GM12878 (cell line): ENCODE measurements at regions not wholly inside any gene's neighbourhood (a gene's known extent, or its start where the extent isn't known, plus 50 kb on each side); places are given as distances from the start of the nearest gene placed in this dataset.

Experiments used
- ATAC-seq: fragments of 200-7000 bp; cut with Tn5 transposase; 3 replicates; pipeline ENCODE4 v1.9.1; 2020; ENCODE audit warnings: mild to moderate bottlenecking, moderate library complexity
- BruUV-seq: library from RNA; stranded (reverse); fragments of 400-500 nt; replicated peaks from 2 replicates; lab custom pipeline; 2021; lab: Mats Ljungman, UMichigan
- CTCF ChIA-PET: fragments of 300-600 bp; sonication (Branson Sonifier 250); formaldehyde crosslinking; extraction: SDS; loops from one replicate; lab custom pipeline; 2021; ENCODE audit warnings: inconsistent platforms; lab: Yijun Ruan, JAX
- POLR2A ChIA-PET: fragments of 350-600 bp; formaldehyde crosslinking; extraction: SDS; loops from one replicate; lab custom pipeline; 2021; ENCODE audit warnings: inconsistent platforms; lab: Charles Lee
- RAD21 ChIA-PET: fragments of 300-600 bp; sonication (Branson Sonifier 250); formaldehyde crosslinking; loops from one replicate; lab custom pipeline; 2023; ENCODE audit warnings: antibody characterized with exemption; ENCODE audit not compliant: unreplicated experiment; lab: Charles Lee
- SMC1A ChIA-PET: fragments of 300-600 bp; sonication (Branson Sonifier 250); formaldehyde crosslinking; loops from one replicate; lab custom pipeline; 2023; ENCODE audit not compliant: unreplicated experiment, uncharacterized antibody; lab: Charles Lee
- DNase-seq: peaks from one replicate; pipeline ENCODE4 v3.0.0-alpha.2; 2011; ENCODE audit warnings: low read depth, low spot score
- FAIRE-seq: peaks from 3 replicates; lab custom pipeline; 2011; peaks lifted over from hg19 to GRCh38; lab: Jason Lieb, UNC
- H2AFZ ChIP-seq: 2 replicates; pipeline ENCODE4 v1.6.0; 2011; ENCODE audit warnings: low read depth, low read length, control low read depth; ENCODE audit not compliant: control insufficient read depth
- H3K27ac ChIP-seq: 2 replicates; pipeline ENCODE4 v1.5.1; 2011; ENCODE audit warnings: control low read depth; ENCODE audit not compliant: control insufficient read depth, insufficient read depth
- H3K27me3 ChIP-seq, 2 experiments: replicated peaks in 1 of 2; 2 replicates each; pipeline versions ENCODE4 v1.6.0 to v1.6.1; 2011; ENCODE audit warnings: low read length in 1 of 2; ENCODE audit not compliant: control insufficient read depth in 2 of 2, insufficient read depth in 2 of 2
- H3K36me3 ChIP-seq, 2 experiments: 2 replicates each; pipeline ENCODE4 v1.5.1; 2011; ENCODE audit warnings: low read length in 1 of 2; ENCODE audit not compliant: control insufficient read depth in 2 of 2, insufficient read depth in 2 of 2
- H3K4me1 ChIP-seq: 2 replicates; pipeline ENCODE4 v1.6.1; 2011; ENCODE audit warnings: mild to moderate bottlenecking, low read length, moderate library complexity, mixed read lengths; ENCODE audit not compliant: control insufficient read depth, insufficient read depth
- H3K4me2 ChIP-seq: 2 replicates; pipeline ENCODE4 v1.6.0; 2011; ENCODE audit warnings: control low read depth; ENCODE audit not compliant: control insufficient read depth, insufficient read depth
- H3K4me3 ChIP-seq: fragments of 200-600 bp; sonication (generic); 2 replicates; pipeline ENCODE4 v1.5.1; 2016
- H3K79me2 ChIP-seq: 2 replicates; pipeline ENCODE4 v1.6.0; 2011; ENCODE audit warnings: low read length; ENCODE audit not compliant: control insufficient read depth, insufficient read depth
- H3K9ac ChIP-seq: 2 replicates; pipeline ENCODE4 v1.8.0; 2011; ENCODE audit warnings: low read length, control low read depth, mixed read lengths; ENCODE audit not compliant: control insufficient read depth, insufficient read depth
- H3K9me3 ChIP-seq: replicated peaks from 3 replicates; pipeline ENCODE4 v1.5.1; 2011; ENCODE audit warnings: mild to moderate bottlenecking, low read length; ENCODE audit not compliant: control insufficient read depth, insufficient read depth
- H4K20me1 ChIP-seq: 2 replicates; pipeline ENCODE4 v1.6.0; 2011; ENCODE audit not compliant: control insufficient read depth, insufficient read depth
- FOS ChIP-seq: IDR thresholded peaks from 3 replicates; pipeline ENCODE4 v1.6.1; 2011; ENCODE audit warnings: borderline replicate concordance; ENCODE audit not compliant: insufficient read length; ENCODE audit errors: extremely low read depth
- FOXK2 ChIP-seq: fragments of 450-650 bp; IDR thresholded peaks from 2 replicates; pipeline ENCODE4 v1.6.1; 2017; ENCODE audit warnings: mild to moderate bottlenecking, moderate library complexity
- NR2C1 ChIP-seq: fragments of 450-650 bp; IDR thresholded peaks from 2 replicates; pipeline ENCODE4 v1.6.1; 2017; ENCODE audit warnings: antibody characterized with exemption, mild to moderate bottlenecking, moderate library complexity
- POLR2A ChIP-seq: IDR thresholded peaks from 2 replicates; pipeline ENCODE4 v1.6.1; 2011; ENCODE audit warnings: low read depth, mild to moderate bottlenecking, low read length
- RAD21 ChIP-seq: IDR thresholded peaks from 2 replicates; pipeline ENCODE4 v1.6.1; 2011; ENCODE audit warnings: mild to moderate bottlenecking, low read depth, low read length, moderate library complexity; ENCODE audit not compliant: insufficient read depth
- RFX5 ChIP-seq: IDR thresholded peaks from 2 replicates; pipeline ENCODE4 v1.6.1; 2011; ENCODE audit warnings: low read depth, low read length, improper control_type of control experiment
- TAF1 ChIP-seq: IDR thresholded peaks from 2 replicates; pipeline ENCODE4 v1.6.1; 2011; ENCODE audit warnings: mild to moderate bottlenecking, low read depth, low read length, borderline replicate concordance
- YY1 ChIP-seq: IDR thresholded peaks from 2 replicates; pipeline ENCODE4 v1.6.1; 2011; ENCODE audit warnings: low read depth, mild to moderate bottlenecking, low read length
- WGBS: methylation state at CpG from one replicate; pipeline ENCODE4 v1.1.6; 2016; ENCODE audit warnings: low lambda C conversion rate; ENCODE audit not compliant: insufficient replicate concordance, insufficient coverage; ENCODE audit errors: missing lambda C conversion rate; 5-methylcytosine and 5-hydroxymethylcytosine counted together
- in situ Hi-C: fragments of 300-500 bp; cut with MboI; formaldehyde crosslinking; loops from 9 replicates; pipeline ENCODE4 v1.14.3; 2018; ENCODE audit warnings: mixed read lengths
- intact Hi-C: fragments of 100-400 bp; cut with micrococcal nuclease; formaldehyde crosslinking; loops from one replicate; pipeline ENCODE4 v1.14.2; 2022; ENCODE audit not compliant: unreplicated experiment
- TF ChIP-seq, protein P1 (sequence below): fragments of 450-650 bp; IDR thresholded peaks from 2 replicates; pipeline ENCODE4 v1.6.1; 2018; ENCODE audit warnings: borderline replicate concordance, mild to moderate bottlenecking; ENCODE audit not compliant: partially characterized antibody
- TF ChIP-seq, protein P2 (sequence below): IDR thresholded peaks from 2 replicates; pipeline ENCODE4 v1.6.1; 2012; ENCODE audit warnings: low read depth, low read length, improper control_type of control experiment

DNA sequence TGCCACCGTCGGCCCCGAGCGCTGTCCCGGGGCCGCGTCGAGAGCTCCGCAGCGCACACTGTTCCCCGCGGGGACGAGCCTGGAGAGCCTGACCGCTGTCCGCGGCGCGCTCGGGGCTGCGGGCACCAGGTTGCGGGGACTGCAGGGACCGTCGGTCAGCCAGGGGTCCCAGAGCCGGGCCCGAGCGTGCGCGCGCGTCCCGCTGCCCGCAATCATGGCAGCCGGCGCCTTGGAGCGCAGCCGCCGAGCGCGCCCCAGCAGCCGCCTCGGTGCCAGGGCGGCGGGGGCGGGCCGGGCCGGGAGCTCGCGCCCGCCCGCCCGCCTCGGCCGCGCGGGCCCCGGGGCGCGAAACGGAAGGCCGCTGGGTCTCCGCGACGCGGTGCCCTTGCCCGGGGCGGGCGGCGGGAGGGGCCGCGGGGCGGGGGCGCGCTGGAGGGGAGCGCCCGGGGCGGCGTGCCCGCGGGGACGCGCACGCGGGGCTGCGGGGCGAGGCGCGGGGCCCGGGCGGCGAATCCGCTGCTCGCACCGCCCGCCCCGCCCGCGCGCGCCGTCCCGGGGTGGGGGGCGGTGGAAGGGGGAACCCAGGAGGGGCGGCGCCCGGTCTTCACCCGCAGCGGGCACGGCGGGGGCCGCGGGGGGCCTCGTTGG lies 79.4 kb upstream of the PPARA start:
- peak overlapping the region; percentile 77 for H3K27ac ChIP-seq
- peak; percentile 67; the same call in 1 of the 2 replicates for TF ChIP-seq YY1
- TF ChIP-seq RAD21, result no peak
- TF ChIP-seq, protein P1, sequence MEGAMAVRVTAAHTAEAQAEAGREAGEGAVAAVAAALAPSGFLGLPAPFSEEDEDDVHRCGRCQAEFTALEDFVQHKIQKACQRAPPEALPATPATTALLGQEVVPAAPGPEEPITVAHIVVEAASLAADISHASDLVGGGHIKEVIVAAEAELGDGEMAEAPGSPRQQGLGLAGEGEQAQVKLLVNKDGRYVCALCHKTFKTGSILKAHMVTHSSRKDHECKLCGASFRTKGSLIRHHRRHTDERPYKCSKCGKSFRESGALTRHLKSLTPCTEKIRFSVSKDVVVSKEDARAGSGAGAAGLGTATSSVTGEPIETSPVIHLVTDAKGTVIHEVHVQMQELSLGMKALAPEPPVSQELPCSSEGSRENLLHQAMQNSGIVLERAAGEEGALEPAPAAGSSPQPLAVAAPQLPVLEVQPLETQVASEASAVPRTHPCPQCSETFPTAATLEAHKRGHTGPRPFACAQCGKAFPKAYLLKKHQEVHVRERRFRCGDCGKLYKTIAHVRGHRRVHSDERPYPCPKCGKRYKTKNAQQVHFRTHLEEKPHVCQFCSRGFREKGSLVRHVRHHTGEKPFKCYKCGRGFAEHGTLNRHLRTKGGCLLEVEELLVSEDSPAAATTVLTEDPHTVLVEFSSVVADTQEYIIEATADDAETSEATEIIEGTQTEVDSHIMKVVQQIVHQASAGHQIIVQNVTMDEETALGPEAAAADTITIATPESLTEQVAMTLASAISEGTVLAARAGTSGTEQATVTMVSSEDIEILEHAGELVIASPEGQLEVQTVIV, result no peak
- TF ChIP-seq TAF1, result 0 out of 2 replicates have a peak, but pooled peaks have one; percentile 17
- TF ChIP-seq NR2C1, result no peak
- no peak for TF ChIP-seq RFX5
- peak; percentile 68 for TF ChIP-seq POLR2A
- no peak for TF ChIP-seq FOS
- TF ChIP-seq, protein P2, sequence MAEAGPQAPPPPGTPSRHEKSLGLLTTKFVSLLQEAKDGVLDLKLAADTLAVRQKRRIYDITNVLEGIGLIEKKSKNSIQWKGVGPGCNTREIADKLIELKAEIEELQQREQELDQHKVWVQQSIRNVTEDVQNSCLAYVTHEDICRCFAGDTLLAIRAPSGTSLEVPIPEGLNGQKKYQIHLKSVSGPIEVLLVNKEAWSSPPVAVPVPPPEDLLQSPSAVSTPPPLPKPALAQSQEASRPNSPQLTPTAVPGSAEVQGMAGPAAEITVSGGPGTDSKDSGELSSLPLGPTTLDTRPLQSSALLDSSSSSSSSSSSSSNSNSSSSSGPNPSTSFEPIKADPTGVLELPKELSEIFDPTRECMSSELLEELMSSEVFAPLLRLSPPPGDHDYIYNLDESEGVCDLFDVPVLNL, result no peak
- no peak for TF ChIP-seq FOXK2
- TF ChIP-seq, all 136 proteins: peak for 3
- ChIA-PET CTCF (no interaction called here), POLR2A (no interaction called here), SMC1A (no interaction called here), RAD21 (no interaction called here)
- Histone ChIP-seq H3K27me3 (peaks cover 0 to 3% of the 10 kb centered on the region in 2 experiments; a peak in 2 of 4 replicates), H3K4me3 (peak overlapping the region; percentile 76), H2AFZ (peak overlapping the region; percentile 46), H3K4me2 (peak overlapping the region; percentile 79), H4K20me1 (no peaks in the 10 kb centered on the region), H3K36me3 (no peaks in the 10 kb centered on the region), H3K4me1 (peaks cover 6% of the 10 kb centered on the region), H3K79me2 (peaks cover 41% of the 10 kb centered on the region), H3K9ac (peak overlapping the region; percentile 78), H3K9me3 (no peaks in the 10 kb centered on the region)
- WGBS, result 0% methylated on average over 13 of the region's 112 CpGs
- DNase-seq (no peak), FAIRE-seq (no peak), ATAC-seq (no peak)
- intact Hi-C loops (no loop called here), in situ Hi-C loops (no loop called here)
- no TSS peak for BruUV-seq
